D721Med (cell line): ENCODE measurements at regions not wholly inside any gene's neighbourhood (a gene's known extent, or its start where the extent isn't known, plus 50 kb on each side); places are given as distances from the start of the nearest gene placed in this dataset.

ENCODE experiments used
- DNase-seq: peaks from one replicate; pipeline ENCODE4 v3.0.0; 2011; ENCODE audit warnings: low spot score; ENCODE audit not compliant: insufficient read length
- FAIRE-seq: peaks from 2 replicates; lab custom pipeline; 2011; peaks lifted over from hg19 to GRCh38; lab: Jason Lieb, UNC
- CTCF ChIP-seq: IDR thresholded peaks from 2 replicates; pipeline ENCODE4 v1.5.1; 2012; ENCODE audit warnings: mild to moderate bottlenecking, control low read depth; ENCODE audit not compliant: insufficient read depth; ENCODE audit errors: missing control alignments

DNA sequence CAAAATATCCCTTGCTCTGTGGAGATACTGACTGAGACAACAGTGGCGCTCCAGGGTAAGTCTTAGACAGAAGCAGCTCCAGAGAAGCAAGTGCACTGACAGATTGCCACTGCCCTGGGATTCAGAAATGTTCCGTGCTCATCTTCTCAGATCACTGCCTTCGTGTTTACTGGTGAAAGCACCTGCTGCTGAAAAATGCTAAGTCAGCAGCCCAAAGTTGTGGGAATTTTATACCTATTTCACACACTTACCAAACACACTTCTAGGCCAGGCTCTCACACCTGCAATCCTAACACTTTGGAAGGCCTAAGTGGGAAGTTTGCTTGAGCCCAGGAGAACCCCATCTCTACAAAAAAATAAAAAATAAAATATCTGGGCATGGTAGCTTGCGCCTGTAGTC, 63.2 kb upstream of the DLX6 start:
- no peak for TF ChIP-seq CTCF
- DNase-seq (no peak), FAIRE-seq (no peak)

GRCh38 chr7:96949766-96950165, 55.6 kb upstream of the DLX6 start:
- DNase-seq (no peak), FAIRE-seq (no peak)
- TF ChIP-seq CTCF = no peak

DNA sequence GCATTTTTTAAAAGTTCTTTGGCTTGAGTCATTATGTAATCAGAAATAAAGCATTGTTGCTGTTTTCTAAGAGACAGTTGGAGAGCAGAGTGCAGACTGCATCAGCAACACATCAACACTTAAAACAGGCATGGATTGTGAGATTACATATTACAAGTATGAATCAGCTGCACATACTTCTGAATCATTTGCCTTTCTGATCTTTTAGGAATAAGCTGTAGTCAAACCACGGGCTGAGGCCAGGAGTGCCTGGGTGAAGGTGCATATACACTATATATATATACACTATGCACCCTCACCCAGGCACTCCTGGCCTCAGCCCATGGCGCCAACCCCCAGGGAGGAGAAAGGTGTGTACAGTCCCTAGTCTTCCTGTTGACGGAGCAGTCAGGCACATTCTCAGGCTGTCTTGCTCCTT, 52.4 kb upstream of the DLX6 start:
- FAIRE-seq = no peak
- no peak for TF ChIP-seq CTCF
- DNase-seq = no peak

DNA sequence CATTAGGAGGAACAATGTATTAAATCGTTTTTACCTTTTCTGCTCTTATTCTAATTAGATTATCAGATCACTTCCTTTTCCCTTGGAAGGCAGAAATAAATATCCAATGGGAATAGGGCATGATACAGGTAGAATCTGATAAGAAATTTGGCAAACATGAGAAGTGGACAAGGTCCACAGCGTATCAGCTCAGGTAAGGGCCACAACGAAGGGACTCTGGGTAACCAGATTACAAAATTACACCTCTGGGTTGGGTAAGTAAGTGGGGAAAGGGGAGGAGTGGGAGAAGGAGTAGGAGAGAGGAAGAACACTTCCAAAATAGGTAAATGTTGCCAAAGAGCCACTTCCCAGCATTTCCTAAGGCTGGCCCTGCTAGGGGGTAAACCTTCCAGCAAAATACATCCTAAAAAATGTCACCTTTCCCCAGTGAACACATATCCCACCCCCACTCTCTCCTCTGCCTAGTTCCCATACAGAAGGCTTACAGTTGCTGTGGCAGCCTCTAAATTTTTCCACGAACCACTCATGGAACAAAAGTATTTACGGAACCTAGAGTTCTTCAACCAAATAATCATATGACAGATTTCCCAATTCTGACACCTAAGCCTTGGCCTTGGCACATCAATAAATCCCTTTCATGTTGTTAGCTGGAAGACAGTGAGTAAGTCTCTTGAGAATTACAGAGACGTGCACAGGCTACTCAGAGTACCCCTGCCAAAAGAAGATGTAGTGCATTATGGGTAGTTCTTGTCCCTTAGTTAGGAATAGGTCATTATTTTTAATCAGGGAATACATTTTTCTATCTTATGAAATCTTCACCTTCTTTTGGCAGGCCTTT, 51.5 kb upstream of the DLX6 start:
- DNase-seq = no peak
- FAIRE-seq = no peak
- TF ChIP-seq CTCF = no peak
